Cardiac muscle cell (in vitro differentiated cells and primary cell): ENCODE measurements at regions not wholly inside any gene's neighbourhood (a gene's known extent, or its start where the extent isn't known, plus 50 kb on each side); places are given as distances from the start of the nearest gene placed in this dataset.
"Not testable (repeated sequence)": the region's sequence is repeated elsewhere in the genome, so short reads cannot be mapped to it uniquely, and the experiment has no call there.

Source experiments
- DNase-seq, 2 donors: peaks; one replicate each; pipeline versions ENCODE4 v3.0.0 to v3.0.0-alpha.2; 2010 to 2017; ENCODE audit warnings: low read depth in 1 of 2, low spot score in 1 of 2
- H3K27ac ChIP-seq: fragments of 200-600 bp; sonication (generic); 2 replicates; pipeline ENCODE4 v1.5.1; 2016
- H3K27me3 ChIP-seq: fragments of 200-600 bp; sonication (generic); 2 replicates; pipeline ENCODE4 v1.6.0; 2016; ENCODE audit warnings: control low read depth
- H3K36me3 ChIP-seq: fragments of 200-600 bp; sonication (generic); 2 replicates; pipeline ENCODE4 v1.5.1; 2016; ENCODE audit warnings: control low read depth
- H3K4me1 ChIP-seq: fragments of 200-600 bp; sonication (generic); 2 replicates; pipeline ENCODE4 v1.8.1; 2017; ENCODE audit warnings: low read depth, mild to moderate bottlenecking, mixed run types
- H3K4me3 ChIP-seq: fragments of 200-600 bp; sonication (generic); 2 replicates; pipeline ENCODE4 v1.5.1; 2016; ENCODE audit warnings: mild to moderate bottlenecking
- H3K9me3 ChIP-seq: fragments of 200-600 bp; sonication (generic); 2 replicates; pipeline ENCODE4 v1.5.1; 2017; ENCODE audit warnings: low read depth, mild to moderate bottlenecking, control low read depth
- CTCF ChIP-seq: IDR thresholded peaks from 2 replicates; pipeline ENCODE4 v1.5.1; 2012; ENCODE audit warnings: low read depth, mild to moderate bottlenecking, low read length

DNA sequence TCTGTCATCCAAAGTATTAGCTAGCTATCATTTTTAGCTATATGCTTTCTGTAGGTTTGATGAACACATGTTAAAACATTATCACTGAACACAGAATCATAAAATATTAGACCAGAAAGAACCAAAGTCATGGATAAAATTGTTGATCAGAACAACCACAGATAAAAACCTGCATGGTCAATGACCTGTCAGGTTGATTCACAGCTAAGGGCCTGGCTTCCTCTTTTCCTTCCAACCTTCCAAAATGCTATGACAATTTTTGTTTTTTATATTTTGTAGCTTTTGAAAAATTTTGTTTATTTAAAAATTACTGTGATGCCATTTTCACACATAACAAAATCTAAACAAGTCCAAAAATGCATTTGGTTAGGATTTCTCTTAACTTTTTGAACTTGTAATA, 444.4 kb upstream of the CHRM2 start:
- no peak for TF ChIP-seq CTCF
- H3K4me3 ChIP-seq = no peak overlapping the region
- H3K9me3 ChIP-seq = no peaks in the 10 kb centered on the region
- no peaks in the 10 kb centered on the region for H3K27me3 ChIP-seq
- no peaks in the 10 kb centered on the region for H3K36me3 ChIP-seq
- DNase-seq = no peak
- no peaks in the 10 kb centered on the region for H3K4me1 ChIP-seq
- no peak overlapping the region for H3K27ac ChIP-seq

DNA sequence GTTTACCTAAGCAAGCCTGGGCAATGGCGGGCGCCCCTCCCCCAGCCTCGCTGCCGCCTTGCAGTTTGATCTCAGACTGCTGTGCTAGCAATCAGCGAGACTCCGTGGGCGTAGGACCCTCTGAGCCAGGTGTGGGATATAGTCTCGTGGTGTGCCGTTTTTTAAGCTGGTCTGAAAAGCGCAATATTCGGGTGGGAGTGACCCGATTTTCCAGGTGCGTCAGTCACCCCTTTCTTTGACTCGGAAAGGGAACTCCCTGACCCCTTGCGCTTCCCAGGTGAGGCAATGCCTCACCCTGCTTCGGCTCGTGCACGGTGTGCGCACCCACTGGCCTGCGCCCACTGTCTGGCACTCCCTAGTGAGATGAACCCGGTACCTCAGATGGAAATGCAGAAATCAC, 442.6 kb upstream of the MTPN start:
- not testable (repeated sequence) for H3K27me3 ChIP-seq, H3K27ac ChIP-seq, H3K36me3 ChIP-seq, DNase-seq, H3K4me3 ChIP-seq, H3K9me3 ChIP-seq, H3K4me1 ChIP-seq

- Histone ChIP-seq H3K4me3 (no peak overlapping the region), H3K27ac (no peak overlapping the region), H3K36me3 (no peaks in the 10 kb centered on the region), H3K4me1 (no peaks in the 10 kb centered on the region), H3K27me3 (no peaks in the 10 kb centered on the region), H3K9me3 (no peaks in the 10 kb centered on the region)
- DNase-seq = no peak
- TF ChIP-seq CTCF = no peak
Observed at GRCh38 chr7:136412952-136413351, 435.8 kb upstream of the MTPN start.

- no peaks in the 10 kb centered on the region for H3K4me1 ChIP-seq
- peak; percentile 78 for TF ChIP-seq CTCF
- no peak overlapping the region for H3K27ac ChIP-seq
- no peaks in the 10 kb centered on the region for H3K36me3 ChIP-seq
- H3K9me3 ChIP-seq = no peaks in the 10 kb centered on the region
- DNase-seq = peak; percentile 70 to 80
- H3K4me3 ChIP-seq = no peak overlapping the region
- no peaks in the 10 kb centered on the region for H3K27me3 ChIP-seq
Observed at GRCh38 chr7:136405931-136406777, 429.0 kb upstream of the MTPN start.

DNA sequence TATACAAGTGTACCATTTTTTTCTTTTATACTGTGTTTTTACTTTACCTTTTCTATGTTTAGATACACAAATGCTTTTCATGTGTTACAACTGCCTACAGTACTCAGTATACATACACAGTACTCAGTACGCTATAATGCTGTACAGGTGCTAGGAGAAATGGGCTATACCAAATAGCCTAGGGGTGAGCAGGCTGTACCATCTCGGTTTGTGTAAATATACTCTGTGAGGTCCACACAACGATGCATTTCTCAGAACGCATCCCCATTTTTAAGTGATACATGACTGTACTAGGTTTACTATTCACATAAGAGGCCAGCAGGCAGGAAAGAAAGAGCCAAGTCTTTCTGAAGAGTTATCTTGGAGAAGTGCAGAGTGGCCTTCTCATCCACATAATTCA, 426.4 kb upstream of the MTPN start:
- Histone ChIP-seq H3K4me1 (no peaks in the 10 kb centered on the region), H3K9me3 (no peaks in the 10 kb centered on the region), H3K4me3 (no peak overlapping the region), H3K36me3 (no peaks in the 10 kb centered on the region), H3K27me3 (no peaks in the 10 kb centered on the region), H3K27ac (no peak overlapping the region)
- no peak for TF ChIP-seq CTCF
- DNase-seq = no peak

DNA sequence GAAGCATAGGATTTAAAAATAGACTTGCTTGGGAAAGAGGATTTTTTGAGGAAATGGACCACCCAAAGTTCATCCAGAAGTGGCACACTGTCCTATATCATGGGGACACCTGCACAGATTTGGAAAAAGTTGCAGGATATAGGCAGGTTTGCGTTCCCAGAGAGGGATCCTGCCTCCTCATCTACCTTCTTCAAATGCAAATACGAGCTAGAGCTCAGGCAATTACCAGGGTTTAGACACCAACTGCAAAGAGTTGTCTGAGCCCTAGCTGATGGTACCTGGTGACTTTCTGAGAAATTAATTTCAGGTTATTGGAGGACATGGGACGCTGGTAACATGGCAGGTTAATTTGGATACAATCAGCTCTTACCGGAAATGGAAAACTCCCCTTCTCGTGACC, 423.7 kb upstream of the MTPN start:
- H3K36me3 ChIP-seq = no peaks in the 10 kb centered on the region
- H3K4me3 ChIP-seq = no peak overlapping the region
- TF ChIP-seq CTCF = no peak
- H3K27me3 ChIP-seq = no peaks in the 10 kb centered on the region
- H3K9me3 ChIP-seq = no peaks in the 10 kb centered on the region
- DNase-seq = no peak
- H3K27ac ChIP-seq = no peak overlapping the region
- no peaks in the 10 kb centered on the region for H3K4me1 ChIP-seq
